HG02981 (cell line): ENCODE measurements at regions not wholly inside any gene's neighbourhood (a gene's known extent, or its start where the extent isn't known, plus 50 kb on each side); places are given as distances from the start of the nearest gene placed in this dataset.

Source experiments
- ATAC-seq: cut with Tn5 transposase; IDR thresholded peaks from one replicate; pipeline ENCODE4 v1.9.1; 2021; ENCODE audit warnings: mild to moderate bottlenecking, moderate library complexity; ENCODE audit not compliant: unreplicated experiment

DNA sequence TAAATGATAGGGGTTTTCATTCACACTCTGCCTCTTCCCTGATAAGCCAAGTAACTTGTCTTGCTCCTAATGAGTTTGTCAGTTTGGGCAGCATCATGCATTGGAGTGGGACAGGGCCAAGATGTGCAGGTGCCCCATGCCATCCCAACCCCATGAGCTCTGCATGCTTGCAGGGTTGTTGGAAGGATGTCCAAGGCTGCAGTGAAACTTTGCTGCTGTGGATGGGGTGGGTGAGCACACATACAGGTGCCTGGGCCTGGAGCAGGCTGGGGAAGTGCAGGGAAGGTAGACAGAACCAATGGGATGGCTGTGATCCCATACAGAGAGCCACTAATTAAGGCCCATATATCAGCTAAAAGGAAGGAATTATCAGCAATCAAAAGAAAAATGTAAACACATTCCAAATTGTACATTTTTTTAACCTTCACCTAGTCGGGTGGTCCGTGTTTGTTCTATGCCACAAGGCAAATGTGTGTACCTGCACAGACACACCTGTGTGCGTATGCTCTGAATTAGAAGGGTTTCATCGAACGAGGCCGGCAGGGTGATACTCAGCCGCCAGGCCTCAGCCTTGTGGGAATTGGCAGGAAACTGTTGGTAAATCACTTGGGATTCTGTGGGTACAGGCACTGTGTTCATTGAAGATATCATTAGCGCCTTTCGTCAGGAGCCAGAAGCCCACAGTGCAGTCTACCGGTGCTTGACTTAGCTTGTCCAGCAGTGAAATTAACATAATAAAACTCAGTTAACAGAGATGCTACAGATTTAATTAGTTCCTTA is 342.9 kb downstream of the MYCN start:
- ATAC-seq, result no peak

- no peak for ATAC-seq
Measured at GRCh38 chr2:16282511-16282910, 342.2 kb downstream of the MYCN start.

DNA sequence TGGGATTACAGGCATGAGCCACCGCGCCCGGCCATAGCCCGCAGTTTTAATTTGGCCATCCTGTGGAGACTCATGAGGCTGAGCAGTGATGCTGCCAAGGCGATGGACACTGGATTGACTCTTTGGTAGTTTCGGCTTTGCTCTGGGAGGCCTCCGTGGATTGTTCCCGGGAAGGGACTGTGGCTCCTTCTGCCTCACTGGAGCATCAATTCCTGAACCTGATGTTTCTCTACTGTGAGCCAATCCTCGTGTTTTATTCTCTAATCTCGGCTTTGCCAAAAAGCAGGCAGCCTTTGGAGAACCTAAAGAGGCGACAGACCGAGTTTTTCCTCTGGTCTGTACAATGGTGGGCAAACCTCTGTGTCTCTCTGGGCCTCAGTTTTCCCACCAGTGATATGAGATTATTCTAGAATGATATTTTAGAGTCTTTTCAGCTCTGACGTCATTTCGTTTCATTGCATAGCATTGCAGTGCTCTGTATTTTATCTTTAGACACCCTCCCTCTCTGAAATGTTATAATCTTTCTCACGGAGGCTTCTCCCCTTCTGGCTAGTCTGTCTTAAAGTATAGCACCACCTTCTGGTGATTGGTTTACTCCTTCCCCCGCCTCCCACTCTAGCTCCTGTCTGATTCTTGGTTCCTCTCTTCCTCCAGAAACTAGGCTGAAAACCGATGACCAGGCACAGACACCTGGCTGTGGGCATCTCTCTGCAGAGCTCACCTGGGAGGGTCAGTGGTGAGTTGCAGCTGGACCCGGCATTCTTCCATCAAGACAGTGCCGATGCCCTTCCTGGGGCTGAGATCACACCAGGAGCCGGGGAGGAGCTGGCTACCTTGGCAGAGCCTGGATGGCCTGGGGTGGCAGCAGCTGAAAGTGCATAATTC is 341.3 kb downstream of the MYCN start:
- no peak for ATAC-seq

DNA sequence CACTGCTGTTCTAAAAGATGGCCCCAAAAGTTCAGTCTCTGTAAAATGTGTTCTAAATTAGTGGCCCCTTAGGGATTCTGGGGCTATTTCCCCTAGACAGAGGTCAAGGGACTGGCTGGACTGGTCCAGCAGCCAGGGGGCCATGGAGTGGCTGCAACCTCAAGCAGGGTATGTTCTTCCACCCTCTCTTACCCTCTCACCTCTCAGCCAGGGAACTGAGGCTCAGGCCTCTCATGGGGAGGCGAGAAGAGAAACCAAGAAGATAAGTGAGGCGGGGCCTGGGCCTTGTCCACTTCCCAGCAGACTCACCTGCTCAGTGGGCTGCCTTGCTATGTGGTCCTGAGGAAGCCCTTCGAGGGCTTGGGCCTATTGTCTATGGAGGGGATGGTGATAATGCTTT is 339.7 kb downstream of the MYCN start:
- no peak for ATAC-seq

- no peak for ATAC-seq
Measured at GRCh38 chr2:16279641-16280040, 339.3 kb downstream of the MYCN start.

DNA sequence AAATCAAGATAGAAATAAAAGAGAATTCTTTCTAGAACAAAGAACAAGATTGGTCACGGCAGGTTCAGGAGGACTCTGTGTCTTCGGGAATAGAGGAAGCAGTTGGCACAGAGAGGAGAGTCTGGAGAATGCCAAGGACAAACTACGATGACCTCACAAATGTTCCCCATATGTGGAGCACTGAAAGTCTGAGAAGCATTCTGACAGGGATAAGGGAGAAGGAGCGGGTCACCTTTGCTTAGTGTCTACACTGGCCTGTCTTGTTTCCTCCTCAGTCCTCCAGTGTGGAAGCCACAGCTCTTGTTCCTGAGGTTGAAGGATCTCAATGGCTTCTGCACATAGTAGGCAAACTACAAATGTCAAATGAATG is 338.8 kb downstream of the MYCN start:
- ATAC-seq, result no peak

GRCh38 chr2:16278421-16279200 is 338.3 kb downstream of the MYCN start:
- ATAC-seq, result no peak

- no peak for ATAC-seq
Measured at GRCh38 chr2:16277117-16277516, 336.8 kb downstream of the MYCN start.

- no peak for ATAC-seq
Measured at GRCh38 chr2:16275661-16276060, 335.3 kb downstream of the MYCN start.

GRCh38 chr2:16275131-16275530 is 334.8 kb downstream of the MYCN start:
- no peak for ATAC-seq

DNA sequence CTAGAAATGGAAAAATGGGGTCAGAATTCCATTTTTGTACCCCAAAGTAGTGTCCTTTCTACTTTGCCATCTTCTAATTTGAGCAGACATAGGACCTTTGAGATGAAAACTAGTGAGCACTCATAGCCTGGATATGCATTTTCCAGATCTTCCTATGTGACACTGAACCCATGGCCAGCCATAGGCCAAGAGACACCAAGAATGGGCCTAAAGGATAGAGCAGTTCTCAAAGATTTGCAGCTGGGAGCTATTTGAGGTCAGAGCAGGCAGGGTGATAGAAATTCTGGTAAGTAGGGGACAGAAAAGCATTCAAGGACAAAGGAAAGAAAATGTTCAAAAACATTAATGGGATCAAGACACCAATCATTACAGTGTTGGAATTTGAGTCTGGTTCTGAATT is 332.8 kb downstream of the MYCN start:
- ATAC-seq, result no peak

GRCh38 chr2:16272038-16272788 is 331.9 kb downstream of the MYCN start:
- ATAC-seq, result no peak

DNA sequence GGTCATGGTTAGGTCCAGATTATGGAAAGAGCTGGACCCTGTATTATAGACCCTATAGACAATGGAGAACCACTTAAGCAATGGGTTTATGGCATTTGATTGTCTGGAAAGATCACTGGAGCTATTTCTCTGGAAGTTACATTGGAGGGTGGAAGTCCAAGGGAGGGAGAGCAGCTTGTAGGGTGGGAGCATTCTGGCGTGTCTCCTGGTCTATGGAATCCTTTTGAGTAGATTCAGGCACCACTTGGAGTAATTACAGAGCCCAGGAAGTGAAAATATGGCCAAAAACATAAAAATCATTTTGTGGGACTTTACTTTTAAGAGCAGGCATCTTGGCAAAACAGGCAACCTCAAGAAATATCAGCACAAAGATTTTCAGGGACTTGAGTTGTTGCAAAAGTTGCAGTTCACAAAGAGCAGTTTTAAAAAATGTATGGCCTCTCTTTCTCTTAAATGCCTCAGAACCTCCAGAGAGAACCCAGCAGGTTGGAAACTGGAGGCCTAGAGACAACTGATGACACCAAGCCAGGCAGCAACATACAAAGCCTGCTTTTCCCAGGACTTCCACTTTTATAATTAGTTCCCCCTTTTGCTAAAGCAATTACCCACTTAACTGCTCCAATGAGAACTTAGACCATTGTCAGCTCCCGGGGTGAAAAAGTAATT is 331.0 kb downstream of the MYCN start:
- no peak for ATAC-seq

DNA sequence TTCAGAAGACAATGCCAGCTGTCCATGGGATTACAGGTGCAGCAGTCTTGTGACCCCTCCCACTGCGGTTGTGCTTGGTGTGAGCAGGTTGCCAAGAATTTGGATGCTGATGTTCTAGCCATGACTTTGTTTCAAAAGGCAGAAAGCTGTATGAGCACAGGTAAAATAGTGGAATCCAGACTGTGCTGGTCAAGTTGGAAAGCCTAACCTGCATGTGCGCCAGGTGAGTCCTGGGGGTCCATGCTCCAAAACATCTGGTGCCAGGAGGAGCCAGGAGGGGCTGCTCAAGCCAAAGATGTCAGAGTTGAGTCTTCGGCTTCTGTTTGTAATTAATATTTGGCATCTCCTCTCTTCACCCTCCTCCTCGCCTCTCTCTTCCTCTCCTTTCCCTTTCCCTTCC is 330.1 kb downstream of the MYCN start:
- no peak for ATAC-seq

DNA sequence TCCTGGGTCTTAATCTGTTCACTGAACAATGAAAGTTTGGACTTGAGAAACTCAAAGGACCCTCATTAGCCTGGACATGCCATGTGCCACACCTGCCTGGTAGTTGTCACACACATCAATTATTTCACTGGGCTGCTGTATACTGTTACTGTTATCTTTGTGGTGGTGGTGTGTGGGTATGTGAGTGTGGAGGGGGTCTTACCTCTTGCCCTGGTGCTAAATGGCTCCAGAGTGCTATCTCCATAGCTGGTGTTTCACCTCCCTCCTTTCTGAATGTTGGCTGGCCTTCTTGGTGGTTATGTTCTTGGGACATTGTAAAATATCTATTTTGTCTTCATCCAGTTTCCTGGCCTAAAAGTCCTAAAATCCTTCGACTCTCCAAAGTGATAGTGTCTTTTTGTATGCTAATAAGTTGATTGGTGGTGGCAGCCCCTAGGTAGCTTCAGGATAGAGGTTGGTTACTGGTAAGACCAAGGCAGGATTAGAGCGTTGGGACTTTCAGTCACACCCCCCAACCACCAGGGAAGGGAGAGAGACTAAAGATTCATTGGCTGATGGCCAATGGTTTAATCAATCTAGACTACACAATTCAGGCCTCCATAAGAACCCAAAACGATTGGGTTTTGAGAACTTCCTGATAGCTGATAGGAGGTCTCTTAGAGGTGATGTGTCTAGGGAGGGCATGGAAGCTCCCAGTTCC is 328.1 kb downstream of the MYCN start:
- ATAC-seq, result no peak

GRCh38 chr2:16266571-16266970 is 326.2 kb downstream of the MYCN start:
- ATAC-seq, result no peak

- no peak for ATAC-seq
Measured at GRCh38 chr2:16264931-16265540, 324.7 kb downstream of the MYCN start.

- ATAC-seq, result no peak
Measured at GRCh38 chr2:16264491-16264890, 324.1 kb downstream of the MYCN start.

- ATAC-seq, result no peak
Measured at GRCh38 chr2:16263241-16263890, 323.0 kb downstream of the MYCN start.
